GM18507 (cell line): ENCODE measurements at regions not wholly inside any gene's neighbourhood (a gene's known extent, or its start where the extent isn't known, plus 50 kb on each side); places are given as distances from the start of the nearest gene placed in this dataset.
"Not testable (repeated sequence)": the region's sequence is repeated elsewhere in the genome, so short reads cannot be mapped to it uniquely, and the experiment has no call there.

Experiments used
- DNase-seq: peaks from one replicate; pipeline ENCODE4 v3.0.0; 2011; ENCODE audit warnings: low read depth; ENCODE audit not compliant: insufficient read length; ENCODE audit errors: extremely low spot score
- FAIRE-seq: peaks from 2 replicates; lab custom pipeline; 2011; peaks lifted over from hg19 to GRCh38; lab: Jason Lieb, UNC

DNA sequence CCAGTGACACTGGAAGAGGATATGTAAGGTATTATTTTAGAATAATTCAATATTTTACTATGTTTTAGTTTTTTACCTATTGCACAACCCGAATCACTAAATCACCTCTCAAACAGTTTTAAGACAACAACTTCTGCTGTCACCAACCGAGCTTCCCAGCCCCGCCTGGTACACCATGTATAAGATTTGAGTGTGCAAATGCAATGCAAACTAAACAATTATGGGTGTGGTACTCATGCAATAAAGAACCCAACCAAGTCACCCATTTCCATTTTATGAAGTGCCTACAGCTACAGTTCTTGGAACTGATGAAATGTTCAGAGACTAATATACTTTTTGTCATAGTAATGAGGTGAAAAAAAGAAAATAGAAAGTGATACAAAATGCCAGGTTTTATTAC lies 256.2 kb downstream of the TAFA4 start:
- DNase-seq (no peak), FAIRE-seq (no peak)

DNA sequence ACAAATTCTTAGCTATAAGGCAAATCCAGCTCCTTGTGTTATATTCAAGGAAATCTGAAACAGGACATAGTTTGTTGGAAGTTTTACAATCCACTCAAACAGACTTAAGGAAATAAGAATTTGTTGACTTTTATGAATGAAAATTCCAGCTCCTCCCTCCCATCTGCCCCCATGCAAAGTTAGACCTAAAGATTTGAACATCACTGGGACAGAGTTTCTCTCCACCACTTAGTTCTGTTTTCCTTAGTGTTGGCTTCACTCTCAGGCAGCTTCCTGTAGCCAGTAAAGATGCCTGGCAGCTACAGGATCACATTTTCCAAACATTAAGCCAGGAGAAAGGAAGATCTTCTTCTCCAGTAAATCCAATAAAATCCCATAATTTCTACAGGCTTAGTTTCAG lies 265.0 kb downstream of the TAFA4 start:
- FAIRE-seq: no peak
- no peak for DNase-seq

DNA sequence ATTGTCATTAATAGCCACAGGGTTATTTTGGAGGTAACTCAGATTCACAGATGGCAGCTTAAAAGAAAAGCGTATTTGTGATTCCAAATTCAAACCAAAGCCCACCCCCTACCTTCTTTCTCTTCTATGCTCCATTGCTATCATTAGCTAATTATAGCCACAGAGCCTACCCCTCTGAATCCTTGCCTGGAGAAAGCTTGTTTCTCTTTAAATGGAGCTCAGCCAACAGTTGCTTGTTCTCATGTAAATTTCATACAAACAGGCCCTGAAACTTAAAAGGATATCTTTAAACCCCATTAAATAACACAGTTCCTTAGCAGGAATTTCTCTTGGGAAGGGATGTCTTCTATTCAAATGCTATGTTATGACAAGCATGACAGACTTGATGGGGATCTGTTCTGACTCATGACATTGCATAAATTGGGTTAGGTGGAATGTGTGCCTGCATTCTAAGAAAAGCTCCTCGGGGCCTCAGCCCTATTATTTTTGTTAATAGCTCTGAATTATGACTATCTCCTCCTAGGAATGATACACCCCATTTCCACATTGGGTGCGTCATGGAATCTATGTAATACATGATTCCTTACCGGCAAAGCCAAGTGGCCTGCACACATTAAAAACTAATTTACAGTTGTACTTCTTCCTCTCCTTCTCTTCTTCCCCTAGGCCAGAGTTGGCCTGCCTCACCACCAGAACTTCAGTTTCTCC lies 265.8 kb downstream of the TAFA4 start:
- FAIRE-seq: no peak
- no peak for DNase-seq

DNA sequence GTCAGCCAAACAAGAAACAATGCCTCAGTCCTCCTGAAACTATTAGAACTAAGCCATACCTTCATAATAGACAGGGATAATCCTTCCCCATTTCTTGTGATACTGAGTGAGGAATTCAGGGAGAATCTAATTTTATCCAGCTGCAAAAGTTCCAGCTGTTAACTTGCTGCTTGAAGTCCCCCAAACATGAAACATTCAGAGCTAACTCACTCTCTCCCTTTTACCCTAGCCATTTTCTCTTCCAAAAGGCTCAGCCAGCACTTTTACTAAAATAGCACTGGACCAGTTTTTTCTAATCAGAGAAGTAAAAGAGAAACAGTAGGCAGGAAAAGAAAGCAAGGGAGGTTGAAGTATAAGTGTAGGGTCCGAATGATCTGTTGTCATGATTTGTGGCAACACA lies 268.1 kb downstream of the TAFA4 start:
- no peak for FAIRE-seq
- DNase-seq: no peak

DNA sequence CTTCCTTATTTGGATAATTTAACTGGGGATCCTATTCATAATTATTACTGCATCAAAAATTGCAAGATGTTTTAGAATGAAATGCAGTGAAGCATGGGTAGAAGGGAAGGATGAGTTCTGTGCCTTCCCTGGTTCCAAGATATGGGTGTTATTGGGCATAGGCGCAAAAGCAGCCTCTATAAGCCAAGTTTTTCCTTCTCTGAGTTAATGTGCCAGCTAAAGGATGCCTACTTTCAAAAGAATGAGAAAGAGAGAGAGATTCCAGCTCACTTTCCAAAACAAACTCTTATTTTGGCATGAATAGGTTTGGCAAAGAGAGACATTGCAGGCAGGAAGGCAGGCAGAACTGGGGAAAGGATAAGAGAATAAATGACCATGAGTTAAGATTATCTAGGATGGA lies 270.2 kb downstream of the TAFA4 start:
- DNase-seq: no peak
- FAIRE-seq: no peak

DNA sequence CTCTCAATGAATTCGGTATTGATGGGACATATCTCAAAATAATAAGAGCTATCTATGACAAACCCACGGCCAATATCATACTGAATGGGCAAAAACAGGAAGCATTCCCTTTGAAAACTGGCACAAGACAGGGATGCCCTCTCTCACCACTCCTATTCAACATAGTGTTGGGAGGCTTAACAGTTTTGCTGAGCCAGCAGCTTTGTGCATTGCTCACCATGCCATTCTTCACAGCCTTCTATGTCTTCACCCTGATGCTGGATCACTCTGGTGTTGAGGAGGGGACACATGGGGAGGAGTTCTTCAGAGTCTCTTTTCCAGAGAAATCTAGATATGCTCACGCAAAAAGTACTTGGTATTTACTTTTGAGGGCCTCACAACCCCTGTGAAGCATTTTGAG lies 281.7 kb downstream of the TAFA4 start:
- FAIRE-seq, DNase-seq: not testable (repeated sequence)

DNA sequence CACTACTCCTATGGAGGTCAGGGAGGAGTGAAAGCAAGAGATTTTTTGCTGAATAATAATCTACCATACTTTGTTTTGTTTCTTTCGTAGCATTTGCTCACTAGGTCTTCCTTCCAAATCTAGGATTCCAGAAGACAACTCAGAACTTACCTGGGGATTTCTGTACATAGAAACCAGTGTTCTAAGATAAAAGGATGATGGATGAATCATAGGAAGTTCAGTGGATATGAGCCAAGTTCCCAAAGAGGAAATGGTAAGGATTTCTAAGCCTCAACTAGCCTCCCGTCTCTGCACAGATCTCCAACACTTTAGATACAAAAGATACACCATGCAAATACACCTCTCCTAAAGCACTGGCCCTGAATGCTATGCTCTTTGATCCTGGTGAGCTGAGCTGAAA lies 283.9 kb downstream of the TAFA4 start:
- FAIRE-seq: no peak
- DNase-seq: no peak

DNA sequence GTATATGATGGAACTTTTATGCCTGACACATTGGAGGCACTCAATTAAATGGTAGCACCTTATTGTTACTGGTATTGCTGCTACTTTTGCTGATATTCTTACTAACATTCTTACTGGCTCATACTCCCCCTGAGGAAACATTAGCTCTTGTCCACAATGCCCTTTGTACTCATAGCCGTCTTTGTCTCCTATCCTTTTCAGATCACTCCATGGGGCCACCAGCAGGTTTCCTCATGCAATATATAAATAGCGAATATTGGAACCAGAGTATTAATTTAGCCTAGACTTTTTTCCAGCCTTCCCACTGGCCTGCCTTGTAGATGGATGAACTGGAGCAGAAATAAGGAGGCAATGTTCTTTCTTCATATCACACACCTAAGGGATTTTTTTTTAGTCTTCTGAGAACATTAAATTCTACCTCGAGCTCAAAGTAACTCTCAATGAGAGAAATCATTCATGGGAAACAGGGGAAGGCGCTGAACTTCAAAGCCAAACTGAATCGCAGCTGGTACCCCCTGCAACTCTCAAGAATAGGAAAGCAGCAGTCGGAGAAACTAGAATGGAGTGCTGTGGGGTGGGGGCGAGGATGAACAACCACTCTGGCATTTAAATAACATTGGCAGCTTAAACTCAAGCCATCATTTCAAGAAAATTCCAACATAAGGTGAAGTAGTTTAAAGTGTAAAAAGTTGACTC lies 300.3 kb downstream of the TAFA4 start:
- FAIRE-seq: no peak
- no peak for DNase-seq

DNA sequence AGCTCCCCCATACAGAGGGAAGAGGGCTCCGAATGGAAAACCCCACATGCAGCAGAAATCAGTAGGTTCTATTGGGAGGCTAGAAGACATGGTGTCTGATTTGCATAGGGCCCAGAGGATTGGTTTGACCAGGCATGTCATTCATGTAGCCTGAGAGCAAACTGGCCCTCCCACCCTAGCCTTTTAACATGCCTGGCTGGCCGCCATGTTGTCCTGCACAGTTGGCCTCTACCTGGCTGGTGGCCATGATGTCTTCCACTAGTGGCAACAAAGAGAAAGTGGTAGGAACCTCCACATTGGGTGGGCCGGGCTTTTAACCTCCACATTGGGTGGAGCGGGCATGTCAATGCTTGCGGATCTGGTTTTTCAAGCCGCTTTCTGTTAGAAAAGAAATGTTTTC lies 312.1 kb downstream of the TAFA4 start:
- FAIRE-seq (no peak), DNase-seq (no peak)

DNA sequence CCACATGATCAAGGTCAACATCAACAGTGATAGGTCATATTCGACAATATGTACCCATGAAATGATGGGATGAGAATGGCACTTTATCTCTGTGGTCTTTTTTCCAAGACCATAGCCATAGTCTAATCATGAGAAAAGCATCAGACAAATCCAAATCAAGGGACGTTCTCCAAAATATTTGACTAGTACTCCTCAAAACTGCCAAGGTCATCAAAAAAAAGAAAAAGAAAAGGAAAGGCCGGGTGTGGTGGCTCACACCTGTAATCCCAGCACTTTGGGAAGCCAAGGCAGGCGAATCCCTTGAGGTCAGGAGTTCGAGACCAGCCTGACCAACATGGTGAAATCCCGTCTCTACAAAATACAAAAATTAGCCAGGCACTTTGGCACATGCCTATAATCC lies 318.3 kb downstream of the TAFA4 start:
- FAIRE-seq (no peak), DNase-seq (no peak)

DNA sequence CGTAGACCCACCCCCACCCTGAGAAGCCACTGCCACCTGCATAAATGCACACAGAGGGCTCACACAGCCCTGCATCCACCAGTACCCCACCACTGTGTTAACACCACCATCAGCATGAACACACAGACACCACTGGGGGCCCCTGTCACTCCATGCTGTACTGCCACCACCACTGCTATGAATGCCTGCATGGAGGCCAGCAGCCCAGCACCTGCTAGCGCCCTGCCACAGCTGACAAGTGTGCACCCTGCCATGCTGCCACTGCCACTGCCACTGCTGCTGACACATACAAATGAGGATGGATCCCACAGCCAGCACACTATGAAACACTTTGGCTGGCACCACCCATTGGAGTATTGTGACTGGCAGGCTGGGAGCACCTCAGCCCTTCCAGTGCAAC lies 361.0 kb downstream of the TAFA4 start:
- DNase-seq (no peak), FAIRE-seq (no peak)

DNA sequence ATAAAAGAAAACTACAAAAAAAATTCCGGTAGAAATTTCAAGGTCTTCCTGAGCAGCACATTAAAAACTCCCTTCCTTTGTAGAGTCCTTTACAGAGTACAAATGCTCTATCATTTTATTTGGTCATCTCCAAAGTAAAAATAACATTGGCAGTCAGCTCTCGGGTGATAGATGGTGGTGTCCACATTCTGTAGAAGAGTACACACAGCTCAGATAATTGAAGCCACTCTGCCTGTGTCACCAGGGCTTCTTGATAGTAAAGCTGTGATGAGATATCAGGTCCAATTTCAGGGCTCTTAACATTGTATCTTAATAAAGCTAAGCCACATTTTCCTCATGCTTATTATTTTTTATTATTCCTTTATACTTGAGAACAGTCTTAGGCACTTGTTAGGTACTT lies 371.6 kb downstream of the TAFA4 start:
- no peak for FAIRE-seq
- DNase-seq: no peak

DNA sequence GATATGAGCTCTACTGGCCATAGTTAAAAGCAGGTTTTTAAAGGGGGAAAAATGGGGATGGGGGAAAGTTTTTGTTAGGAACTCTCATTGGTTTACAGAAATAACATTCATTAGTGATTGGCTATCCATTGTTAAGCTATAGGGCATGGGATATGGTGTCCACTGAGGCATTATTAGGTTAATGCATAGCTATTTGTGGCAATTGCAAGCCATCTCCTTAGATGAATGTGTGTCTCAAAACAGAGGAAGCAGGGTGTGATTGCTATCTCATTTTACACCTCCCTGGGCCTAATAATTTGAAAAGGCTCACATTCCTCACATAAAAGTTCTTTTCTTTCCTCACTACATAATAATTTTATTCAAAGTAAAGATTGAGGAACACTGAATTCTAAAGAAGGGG lies 396.6 kb downstream of the TAFA4 start:
- FAIRE-seq (no peak), DNase-seq (no peak)

DNA sequence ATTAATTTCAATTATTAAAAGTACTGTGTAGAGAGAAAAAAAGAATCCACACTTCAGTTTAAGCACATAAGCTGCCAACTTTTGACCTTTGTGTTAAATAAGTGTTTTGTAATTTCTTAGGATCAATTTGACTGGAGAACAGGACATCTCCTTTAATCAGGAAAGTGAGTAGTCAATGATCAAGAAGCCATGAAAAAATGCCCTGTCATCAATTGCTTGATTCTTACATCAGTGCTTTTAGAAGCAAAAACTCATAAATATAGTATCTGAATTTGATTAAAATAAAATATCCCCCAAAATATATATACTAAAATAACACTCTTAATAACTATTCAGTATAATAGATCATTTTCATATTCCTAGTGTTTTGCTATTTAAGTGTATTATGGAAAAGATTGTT lies 409.0 kb downstream of the TAFA4 start:
- FAIRE-seq (no peak), DNase-seq (no peak)

DNA sequence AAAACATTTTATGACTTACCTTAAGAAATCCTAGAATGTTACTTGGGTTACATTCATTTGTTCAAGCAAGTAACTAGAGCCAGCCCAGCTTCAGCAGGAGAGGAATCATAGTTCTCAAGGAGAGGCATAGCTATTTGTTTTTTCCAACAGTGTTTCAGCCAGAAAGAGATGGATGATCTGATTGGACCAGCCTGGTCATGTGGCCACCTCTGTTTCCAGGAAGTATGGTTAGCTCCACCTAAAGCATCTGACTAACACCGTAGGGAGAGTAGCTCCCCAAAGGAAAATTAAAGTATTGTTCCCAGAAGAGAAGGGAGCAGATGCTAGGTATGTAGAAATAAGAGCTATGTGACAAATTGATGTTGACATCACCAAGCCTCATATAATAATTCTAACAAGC lies 417.1 kb downstream of the TAFA4 start:
- DNase-seq (no peak), FAIRE-seq (no peak)

DNA sequence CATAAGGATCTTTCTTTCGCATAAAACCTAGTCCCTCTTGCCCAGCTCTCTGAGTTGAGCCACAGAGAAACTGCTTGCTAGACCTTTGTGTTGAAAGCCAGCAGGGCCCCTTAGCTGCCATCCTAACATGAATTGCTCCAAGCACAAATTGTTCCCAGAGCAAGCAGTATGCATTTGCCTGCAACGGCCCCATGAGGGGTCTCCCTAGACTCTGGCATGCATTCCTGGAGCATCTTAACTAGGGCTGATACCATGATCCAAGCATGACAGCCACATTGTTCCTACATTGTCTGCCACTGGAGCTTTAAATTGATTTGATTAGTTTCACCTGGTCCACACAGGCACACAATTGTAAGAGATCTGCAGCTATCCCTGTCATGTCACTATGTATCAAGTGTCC lies 428.1 kb downstream of the TAFA4 start:
- no peak for FAIRE-seq
- DNase-seq: no peak

DNA sequence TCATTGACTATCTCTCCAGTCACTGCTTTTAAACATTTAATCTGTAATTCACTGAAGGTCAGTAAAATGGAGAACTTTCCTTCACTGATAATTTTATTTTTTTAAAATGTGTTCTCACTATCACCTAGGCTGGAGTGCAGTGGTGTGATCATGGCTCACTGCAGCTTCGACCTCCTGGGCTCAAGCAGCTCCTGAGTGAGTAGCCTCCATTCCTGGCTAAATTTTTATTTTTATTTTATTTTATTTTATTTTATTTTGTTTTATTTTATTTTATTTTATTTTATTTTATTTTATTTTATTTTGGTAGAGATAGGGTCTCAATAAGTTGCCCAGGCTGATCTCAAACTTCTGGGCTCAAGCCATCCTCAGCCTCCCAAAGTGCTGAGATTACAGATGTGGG lies 446.5 kb downstream of the TAFA4 start:
- FAIRE-seq, DNase-seq: not testable (repeated sequence)

DNA sequence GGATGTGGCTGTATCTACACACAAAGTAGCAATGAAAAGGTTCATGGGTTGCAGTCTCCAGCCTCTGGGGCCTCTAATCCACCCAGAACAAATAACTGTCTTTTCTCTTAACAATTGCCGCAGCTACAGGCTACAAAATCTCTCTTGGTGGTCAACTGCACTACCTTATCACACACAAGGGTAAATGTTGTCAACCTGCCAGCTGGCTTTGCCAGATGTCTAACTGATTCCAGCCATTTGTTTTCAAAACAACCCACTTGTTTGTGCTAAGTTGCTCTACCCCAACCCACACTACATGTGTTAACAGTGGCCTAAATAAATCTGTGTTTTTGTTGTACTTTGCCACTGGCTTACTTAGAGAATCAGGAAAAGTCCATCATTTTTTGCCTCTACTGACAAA lies 447.3 kb downstream of the TAFA4 start:
- DNase-seq: no peak
- no peak for FAIRE-seq

DNA sequence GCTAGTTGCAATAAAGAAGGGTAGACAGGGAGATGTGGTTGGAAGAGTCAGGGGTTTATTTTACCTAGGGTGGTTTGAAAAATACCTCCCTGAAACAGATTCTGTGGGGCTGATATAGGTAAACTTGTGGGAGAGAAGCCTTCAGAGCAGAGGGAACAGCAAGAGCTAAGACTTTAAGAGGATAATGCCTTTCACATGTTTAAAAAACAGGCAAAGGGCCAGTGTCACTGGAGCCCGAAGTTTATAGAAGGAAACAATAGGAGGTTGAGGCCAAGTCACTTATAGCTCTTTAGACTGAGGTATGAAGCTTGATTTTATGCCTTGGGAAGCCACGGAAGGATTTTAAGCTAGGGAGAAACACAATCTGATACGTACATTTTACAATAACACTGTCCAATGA lies 448.7 kb downstream of the TAFA4 start:
- FAIRE-seq: no peak
- DNase-seq: no peak

DNA sequence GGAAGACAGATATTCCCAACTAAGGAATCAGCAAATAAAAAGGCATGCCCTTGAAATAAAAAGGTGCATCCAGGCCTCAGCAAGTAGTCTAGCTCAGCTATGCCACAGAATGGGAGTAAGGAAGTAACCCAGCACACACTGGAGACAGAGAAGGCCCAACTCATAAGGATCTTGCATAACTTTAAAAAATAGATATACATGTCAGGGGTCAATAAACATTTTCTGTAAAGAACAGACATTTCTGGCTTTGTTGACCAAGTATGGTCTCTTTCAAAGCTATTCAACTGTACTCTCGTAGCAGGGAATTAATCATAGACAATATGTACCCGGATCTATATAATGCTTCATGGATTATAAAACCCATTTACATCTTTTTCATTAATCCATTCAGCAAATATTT lies 449.3 kb downstream of the TAFA4 start:
- no peak for FAIRE-seq

DNA sequence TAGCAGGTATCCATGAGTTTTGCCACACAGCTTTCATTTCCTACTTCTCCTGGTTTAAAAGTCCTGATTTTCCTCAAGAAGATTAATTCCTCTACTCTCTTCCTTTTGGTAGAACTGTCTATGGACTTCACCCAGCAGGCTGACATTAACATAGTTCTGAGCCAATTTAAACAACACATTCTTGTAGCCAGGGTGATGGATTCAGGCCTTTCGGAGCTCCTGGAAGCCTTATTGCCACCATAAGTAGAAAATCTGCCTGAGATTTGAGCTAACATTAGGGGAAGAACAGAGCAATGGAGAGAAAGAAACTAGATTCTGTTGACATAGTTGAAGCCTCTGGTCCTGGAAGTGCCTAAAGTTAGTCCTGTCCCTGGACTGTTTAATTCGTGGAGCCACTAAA lies 449.8 kb downstream of the TAFA4 start:
- FAIRE-seq: no peak
- DNase-seq: no peak

More for the DNA sequence above, 449.3 kb downstream of the TAFA4 start:
- DNase-seq: no peak
